Astrocyte of the hippocampus (primary cell): ENCODE measurements at regions not wholly inside any gene's neighbourhood (a gene's known extent, or its start where the extent isn't known, plus 50 kb on each side); places are given as distances from the start of the nearest gene placed in this dataset.
"Not testable (repeated sequence)": the region's sequence is repeated elsewhere in the genome, so short reads cannot be mapped to it uniquely, and the experiment has no call there.

Experiments used
- DNase-seq: peaks from one replicate; pipeline ENCODE4 v3.0.0; 2011; ENCODE audit warnings: low read depth, low spot score

DNA sequence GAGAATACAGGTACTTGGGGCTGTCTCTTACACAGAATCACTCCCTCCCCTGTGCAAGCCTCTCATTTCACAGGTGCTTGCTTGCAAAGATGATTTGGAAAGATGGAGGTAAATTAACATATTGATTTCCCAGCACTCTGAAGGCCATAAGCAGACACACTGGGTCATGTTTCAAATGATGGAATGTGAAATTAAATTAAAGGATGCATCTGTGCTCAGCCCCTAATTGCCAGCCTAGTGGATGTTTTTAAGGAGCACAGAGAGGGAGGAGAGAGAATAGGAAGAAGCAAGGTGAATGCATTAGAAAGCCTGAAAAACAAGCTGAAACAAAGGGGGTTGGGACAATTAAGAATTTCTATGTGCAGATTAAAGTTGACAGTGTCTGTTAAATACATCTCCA lies 96.1 kb upstream of the GRIP1 start:
- DNase-seq, result no peak

DNA sequence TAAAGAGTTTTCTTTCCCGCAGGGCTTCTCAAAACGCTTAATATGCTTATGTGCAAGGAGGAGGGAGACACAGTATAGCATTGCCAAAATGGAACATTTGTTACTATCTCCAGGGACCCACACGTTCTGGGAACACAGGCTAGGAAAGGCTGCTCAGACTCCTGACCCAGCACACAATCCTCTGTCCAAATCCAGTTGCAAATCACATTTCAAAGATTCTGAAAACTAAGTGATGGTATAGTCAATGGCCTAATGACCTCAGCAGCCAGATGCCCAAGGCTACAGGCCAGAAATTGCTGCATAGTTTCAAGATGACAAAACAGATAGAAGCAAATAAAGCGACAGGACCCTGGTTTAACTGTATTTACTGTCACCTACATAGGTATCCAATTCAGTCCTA lies 97.0 kb upstream of the GRIP1 start:
- DNase-seq, result peak; percentile 5

GRCh38 chr12:66776974-66777373 lies 98.1 kb upstream of the GRIP1 start:
- DNase-seq, result no peak

GRCh38 chr12:66779466-66779865 lies 100.6 kb upstream of the GRIP1 start:
- DNase-seq, result no peak

GRCh38 chr12:66786531-66787308 lies 107.8 kb upstream of the GRIP1 start:
- no peak for DNase-seq

DNA sequence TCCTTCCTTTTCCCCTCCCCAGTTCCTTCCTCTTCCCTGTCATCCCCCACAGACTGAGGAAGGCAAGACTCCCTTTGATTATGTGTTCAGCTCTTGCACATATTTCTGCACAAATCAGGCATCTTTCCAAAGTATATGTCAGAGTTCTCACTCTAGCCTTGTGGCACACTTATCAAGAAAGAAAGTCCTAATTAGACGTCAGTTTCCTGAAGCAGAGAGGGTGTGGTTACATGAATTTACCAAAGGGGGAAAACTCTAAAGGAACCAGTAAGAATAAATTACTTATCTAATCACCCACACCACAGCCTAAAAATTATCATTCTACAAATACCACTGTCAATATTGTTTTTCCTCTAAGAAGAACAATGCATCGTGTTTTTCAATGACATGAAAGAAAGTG lies 120.7 kb upstream of the GRIP1 start:
- DNase-seq, result no peak

GRCh38 chr12:66800046-66800445 lies 121.2 kb upstream of the GRIP1 start:
- DNase-seq, result no peak

- peak; percentile 59 for DNase-seq
Measured at GRCh38 chr12:66803930-66804329, 125.1 kb upstream of the GRIP1 start.

- peak; percentile 6 for DNase-seq
Measured at GRCh38 chr12:66804563-66804974, 125.7 kb upstream of the GRIP1 start.

DNA sequence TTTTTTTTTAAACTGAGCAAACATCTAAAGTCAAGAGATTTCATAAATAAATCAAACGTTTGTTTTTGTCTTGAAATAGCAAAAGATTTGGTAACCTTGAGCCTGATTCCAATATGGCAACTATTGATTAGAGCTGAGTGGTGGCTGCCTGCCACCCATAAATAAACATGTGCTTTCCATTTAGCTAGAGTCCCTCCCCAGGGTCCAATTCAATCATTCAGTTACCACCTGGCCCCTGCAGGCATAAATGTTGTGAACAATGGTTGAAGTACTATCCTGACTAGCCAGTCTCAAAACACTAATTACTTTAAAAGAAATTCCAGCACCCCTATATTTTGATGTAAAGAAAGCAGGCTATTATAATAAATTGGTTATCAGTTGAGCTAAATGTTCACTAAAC lies 129.7 kb upstream of the GRIP1 start:
- no peak for DNase-seq

- DNase-seq, result peak; percentile 6
Measured at GRCh38 chr12:66813137-66813892, 134.4 kb upstream of the GRIP1 start.

DNA sequence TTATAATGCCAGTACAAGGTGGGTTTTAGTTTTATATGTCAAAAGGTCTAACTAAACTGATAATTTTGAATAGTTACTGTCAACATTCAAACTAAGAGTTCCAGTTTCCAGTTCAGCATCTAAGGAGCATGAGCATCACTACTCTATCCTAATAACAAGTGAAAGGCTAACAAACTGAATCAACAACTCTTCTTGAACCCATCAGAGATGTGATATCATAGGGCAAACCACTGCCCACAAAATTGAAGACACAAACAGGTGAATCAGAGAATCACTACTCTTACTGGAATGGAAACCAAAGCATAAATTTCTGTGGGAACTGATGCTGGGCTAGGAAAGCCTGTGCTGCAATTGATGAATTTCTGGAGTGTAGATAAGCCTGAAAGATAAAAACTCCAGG lies 140.7 kb upstream of the GRIP1 start:
- DNase-seq, result no peak

DNA sequence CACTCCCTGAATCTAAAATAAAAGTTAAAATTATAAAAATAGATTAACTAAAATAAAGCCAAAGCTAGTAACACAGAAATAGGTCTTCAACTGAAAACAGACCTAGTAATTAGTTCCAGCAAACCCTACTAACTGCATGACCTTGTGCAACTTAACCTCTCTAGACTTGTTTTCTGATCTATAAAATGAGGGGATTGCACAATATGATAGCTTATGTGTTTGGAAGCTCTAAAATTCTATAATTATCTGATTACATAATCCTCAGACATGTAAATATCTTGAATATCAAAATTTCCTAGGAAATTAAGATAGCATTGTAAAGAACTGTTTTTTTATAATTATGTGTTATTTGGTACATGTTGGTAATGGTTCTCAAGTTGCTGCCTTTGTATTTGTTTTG lies 144.1 kb upstream of the GRIP1 start:
- no peak for DNase-seq

DNA sequence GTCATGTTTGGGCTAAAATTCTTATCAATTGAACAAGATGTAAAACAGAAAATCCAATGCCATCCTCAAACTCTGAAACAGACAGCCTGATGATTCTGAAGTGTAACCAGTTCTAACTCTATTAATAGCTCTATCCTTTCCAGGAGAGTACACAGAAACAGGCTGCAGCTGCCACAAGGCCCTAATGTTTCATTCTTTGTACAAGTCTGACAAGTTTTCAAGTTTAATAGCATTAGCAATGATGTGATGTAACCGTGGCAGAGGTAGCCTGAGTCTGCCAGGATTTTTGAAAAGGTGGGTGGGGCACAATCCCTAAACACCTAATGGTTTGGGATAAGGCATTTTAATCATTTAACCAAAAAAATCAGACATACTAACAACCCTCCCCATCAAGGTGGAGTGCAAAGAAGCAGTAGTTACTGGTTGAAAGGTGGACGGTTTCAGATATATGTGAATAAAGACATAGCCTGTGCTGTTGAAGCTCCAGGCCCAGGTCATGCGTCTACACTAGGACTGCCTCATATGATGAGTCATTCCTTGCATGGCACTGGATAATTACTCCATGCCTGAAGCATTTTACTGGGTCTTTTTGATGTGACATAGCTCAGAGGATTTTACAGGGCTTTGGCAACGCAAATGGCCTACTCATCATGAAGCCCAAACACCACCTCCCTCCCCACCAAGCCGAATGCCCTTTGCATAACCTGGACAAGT lies 145.1 kb upstream of the GRIP1 start:
- peak; percentile 57 for DNase-seq

GRCh38 chr12:66825921-66826320 lies 147.0 kb upstream of the GRIP1 start:
- not testable (repeated sequence) for DNase-seq

GRCh38 chr12:66829660-66830325 lies 150.9 kb upstream of the GRIP1 start:
- no peak for DNase-seq

DNA sequence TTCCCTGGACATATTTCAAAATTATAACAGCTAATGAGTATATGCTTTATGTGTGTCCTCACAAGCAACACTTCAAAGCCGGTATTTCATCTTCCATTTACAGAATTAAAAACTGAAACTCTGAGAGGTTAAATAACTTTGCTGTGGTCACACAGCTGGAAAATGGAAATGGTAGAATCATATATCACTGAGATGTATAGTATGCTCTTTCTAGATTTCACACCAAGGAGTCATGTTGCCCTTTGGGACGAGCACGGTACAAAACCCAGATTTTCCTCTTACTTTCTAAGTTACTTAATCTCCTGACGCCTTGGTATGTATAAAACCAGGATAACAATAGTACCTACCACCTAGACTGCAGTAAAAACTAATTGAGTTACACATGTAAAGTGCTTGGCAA lies 152.6 kb upstream of the GRIP1 start:
- no peak for DNase-seq

GRCh38 chr12:66832997-66833396 lies 154.1 kb upstream of the GRIP1 start:
- DNase-seq, result no peak

- DNase-seq, result no peak
Measured at GRCh38 chr12:66836623-66837310, 157.9 kb upstream of the GRIP1 start.

DNA sequence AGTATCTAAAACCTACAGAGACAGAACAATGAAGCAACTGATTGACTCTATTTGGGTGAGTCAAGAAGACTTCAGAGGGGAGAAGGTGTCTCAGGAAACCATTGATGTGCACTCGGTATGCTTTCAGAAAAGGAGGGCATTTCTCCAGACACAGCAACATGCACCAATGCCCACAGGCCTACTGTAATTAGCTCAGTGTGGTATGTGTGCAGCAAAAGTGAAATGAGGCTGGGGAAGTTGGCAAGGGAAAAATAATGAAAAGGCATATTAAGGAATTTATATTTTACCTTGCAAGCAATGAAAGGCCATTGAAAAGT lies 158.4 kb upstream of the GRIP1 start:
- no peak for DNase-seq

DNA sequence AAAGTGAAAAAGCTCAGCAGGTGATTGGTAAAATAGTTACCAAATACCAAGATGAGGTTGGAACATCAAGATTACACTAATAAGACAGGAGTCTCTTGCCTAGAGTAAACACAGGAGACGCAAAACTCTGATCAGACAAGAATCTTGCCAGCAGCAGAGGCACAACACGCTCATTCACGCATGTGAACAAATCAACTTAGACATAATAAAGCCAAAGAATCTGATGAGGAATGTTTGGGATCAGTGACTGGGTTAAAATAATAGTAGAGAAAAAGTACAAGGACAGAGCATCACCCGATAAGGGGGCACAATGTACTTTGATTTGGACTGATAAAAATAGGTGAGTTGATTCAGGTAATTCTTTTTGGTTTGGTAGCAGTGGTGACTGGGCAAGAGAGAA lies 159.5 kb upstream of the GRIP1 start:
- DNase-seq, result peak; percentile 37

GRCh38 chr12:66848967-66849366 lies 170.1 kb upstream of the GRIP1 start:
- DNase-seq, result peak; percentile 9
